ENCODE measurements at regions not wholly inside any gene's neighbourhood (a gene's known extent, or its start where the extent isn't known, plus 50 kb on each side); places are given as distances from the start of the nearest gene placed in this dataset.

GRCh38 chr2:7722212-7722910 lies 805.1 kb downstream of the RNF144A start:
- no peak for TF ChIP-seq CTCF (conservative IDR thresholded peaks at IDR 0.05; ENCODE audit: low read depth, low read length)
- TF ChIP-seq EZH2 (IDR thresholded peaks at IDR 0.05; ENCODE audit: borderline replicate concordance, low read depth, low read length, poor library complexity, severe bottlenecking) = no peak
- BruUV-seq (replicated peaks) = no TSS peak
- H3K27me3 ChIP-seq (replicated peaks; ENCODE audit: insufficient read depth, low read depth, low read length, poor library complexity) = no peaks in the 10 kb centered on the region
- CTCF ChIA-PET = no interaction called here
- no peaks in the 10 kb centered on the region for H3K36me3 ChIP-seq (ENCODE audit: insufficient read depth, low read length, poor library complexity, severe bottlenecking)
- DNase-seq (ENCODE audit: low spot score) = no peak
- no peaks in the 10 kb centered on the region for H3K9me3 ChIP-seq (ENCODE audit: low read depth, low read length, poor library complexity, severe bottlenecking)
- no peak overlapping the region for H3K27ac ChIP-seq (ENCODE audit: low read depth, low read length, poor library complexity, severe bottlenecking)
- intact Hi-C loops (cut with micrococcal nuclease; ENCODE audit: unreplicated experiment) = no loop called here
- H3K4me1 ChIP-seq (ENCODE audit: insufficient read depth, low read length, poor library complexity, severe bottlenecking) = peaks cover 15% of the 10 kb centered on the region
- H3K4me3 ChIP-seq (ENCODE audit: low read depth, low read length, poor library complexity, severe bottlenecking) = no peak overlapping the region
- POLR2A ChIA-PET (ENCODE audit: low non-redundant PET) = no interaction called here

- H3K4me3 ChIP-seq (ENCODE audit: low read depth, low read length, poor library complexity, severe bottlenecking) = no peak overlapping the region
- POLR2A ChIA-PET (ENCODE audit: low non-redundant PET) = interaction anchor here (0.5 kb wide), 1 partner anchor 22 kb away, joined by 3 read pairs; no protein-coding TSS in a partner anchor
- H3K27ac ChIP-seq (ENCODE audit: low read depth, low read length, poor library complexity, severe bottlenecking) = no peak overlapping the region
- H3K4me1 ChIP-seq (ENCODE audit: insufficient read depth, low read length, poor library complexity, severe bottlenecking) = peaks cover 15% of the 10 kb centered on the region
- no peaks in the 10 kb centered on the region for H3K36me3 ChIP-seq (ENCODE audit: insufficient read depth, low read length, poor library complexity, severe bottlenecking)
- intact Hi-C loops (cut with micrococcal nuclease; ENCODE audit: unreplicated experiment) = no loop called here
- BruUV-seq (replicated peaks) = no TSS peak
- CTCF ChIA-PET = no interaction called here
- H3K9me3 ChIP-seq (ENCODE audit: low read depth, low read length, poor library complexity, severe bottlenecking) = no peaks in the 10 kb centered on the region
- TF ChIP-seq CTCF (conservative IDR thresholded peaks at IDR 0.05; ENCODE audit: low read depth, low read length) = no peak
- no peak for TF ChIP-seq EZH2 (IDR thresholded peaks at IDR 0.05; ENCODE audit: borderline replicate concordance, low read depth, low read length, poor library complexity, severe bottlenecking)
- no peak for DNase-seq (ENCODE audit: low spot score)
- H3K27me3 ChIP-seq (replicated peaks; ENCODE audit: insufficient read depth, low read depth, low read length, poor library complexity) = no peaks in the 10 kb centered on the region
These were observed 807.1 kb downstream of the RNF144A start for GRCh38 chr2:7724336-7724735.

- Histone ChIP-seq H3K4me1 (ENCODE audit: insufficient read depth, low read length, poor library complexity, severe bottlenecking) (peaks cover 15% of the 10 kb centered on the region), H3K27ac (ENCODE audit: low read depth, low read length, poor library complexity, severe bottlenecking) (no peak overlapping the region), H3K27me3 (replicated peaks; ENCODE audit: insufficient read depth, low read depth, low read length, poor library complexity) (no peaks in the 10 kb centered on the region), H3K9me3 (ENCODE audit: low read depth, low read length, poor library complexity, severe bottlenecking) (no peaks in the 10 kb centered on the region), H3K36me3 (ENCODE audit: insufficient read depth, low read length, poor library complexity, severe bottlenecking) (no peaks in the 10 kb centered on the region), H3K4me3 (ENCODE audit: low read depth, low read length, poor library complexity, severe bottlenecking) (no peak overlapping the region)
- intact Hi-C loops (cut with micrococcal nuclease; ENCODE audit: unreplicated experiment) = no loop called here
- CTCF ChIA-PET = no interaction called here
- TF ChIP-seq CTCF (conservative IDR thresholded peaks at IDR 0.05; ENCODE audit: low read depth, low read length) (peak; percentile 38), EZH2 (IDR thresholded peaks at IDR 0.05; ENCODE audit: borderline replicate concordance, low read depth, low read length, poor library complexity, severe bottlenecking) (no peak)
- no TSS peak for BruUV-seq (replicated peaks)
- peak; percentile 31 for DNase-seq (ENCODE audit: low spot score)
- POLR2A ChIA-PET (ENCODE audit: low non-redundant PET) = no interaction called here
These were observed 808.1 kb downstream of the RNF144A start for GRCh38 chr2:7725171-7725849.
